NAMALWA (cell line): ENCODE measurements at regions not wholly inside any gene's neighbourhood (a gene's known extent, or its start where the extent isn't known, plus 50 kb on each side); places are given as distances from the start of the nearest gene placed in this dataset.
"Not testable (repeated sequence)": the region's sequence is repeated elsewhere in the genome, so short reads cannot be mapped to it uniquely, and the experiment has no call there.

Source experiments
- DNase-seq: peaks from one replicate; pipeline ENCODE4 v3.0.0-alpha.2; 2015; ENCODE audit warnings: low spot score

DNA sequence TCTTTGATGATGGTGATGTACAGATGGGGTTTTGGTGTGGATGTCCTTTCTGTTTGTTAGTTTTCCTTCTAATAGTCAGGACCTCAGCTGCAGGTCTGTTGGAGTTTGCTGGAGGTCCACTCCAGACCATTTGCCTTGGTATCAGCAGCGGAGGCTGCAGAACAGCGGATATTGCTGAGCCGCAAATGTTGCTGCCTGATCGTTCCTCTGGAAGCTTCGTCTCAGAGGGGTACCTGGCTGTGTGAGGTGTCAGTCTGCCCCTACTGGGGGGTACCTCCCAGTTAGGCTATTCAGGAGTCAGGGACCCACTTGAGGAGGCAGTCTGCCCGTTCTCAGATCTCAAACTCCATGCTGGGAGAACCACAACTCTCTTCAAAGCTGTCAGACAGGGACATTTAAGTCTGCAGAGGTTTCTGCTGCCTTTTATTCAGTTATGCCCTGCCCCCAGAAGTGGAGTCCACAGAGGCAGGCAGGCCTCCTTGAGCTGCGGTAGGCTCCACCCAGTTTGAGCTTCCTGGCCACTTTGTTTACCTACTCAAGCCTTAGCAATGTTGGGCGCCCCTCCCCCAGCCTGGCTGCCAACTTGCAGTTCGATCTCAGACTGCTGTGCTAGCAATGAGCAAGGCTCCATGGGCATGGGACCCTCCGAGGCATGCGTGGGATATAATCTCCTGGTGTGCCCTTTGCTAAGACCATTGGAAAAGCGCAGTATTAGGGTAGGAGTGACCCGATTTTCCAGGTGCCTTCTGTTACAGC lies 264.5 kb downstream of the MATN1 start:
- DNase-seq: not testable (repeated sequence)

DNA sequence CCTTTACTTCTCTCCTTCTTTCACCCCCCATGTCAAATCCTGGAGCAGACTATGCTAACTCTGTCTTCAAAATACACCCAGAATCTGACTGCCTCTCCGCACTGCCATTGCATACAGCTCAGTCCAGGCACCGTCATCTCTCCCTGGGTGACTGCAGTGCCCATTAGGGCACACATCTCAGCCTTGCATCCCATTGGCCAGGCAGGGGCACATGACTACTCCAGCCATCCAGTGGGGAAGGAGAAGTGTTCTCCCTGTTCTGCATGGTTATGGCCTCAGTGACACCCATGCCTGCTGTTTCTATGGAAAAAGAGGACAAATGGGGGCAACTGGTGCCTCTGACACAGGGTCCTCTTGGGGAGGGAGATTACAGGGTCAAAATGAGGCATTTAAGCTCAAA lies 270.5 kb downstream of the MATN1 start:
- no peak for DNase-seq

DNA sequence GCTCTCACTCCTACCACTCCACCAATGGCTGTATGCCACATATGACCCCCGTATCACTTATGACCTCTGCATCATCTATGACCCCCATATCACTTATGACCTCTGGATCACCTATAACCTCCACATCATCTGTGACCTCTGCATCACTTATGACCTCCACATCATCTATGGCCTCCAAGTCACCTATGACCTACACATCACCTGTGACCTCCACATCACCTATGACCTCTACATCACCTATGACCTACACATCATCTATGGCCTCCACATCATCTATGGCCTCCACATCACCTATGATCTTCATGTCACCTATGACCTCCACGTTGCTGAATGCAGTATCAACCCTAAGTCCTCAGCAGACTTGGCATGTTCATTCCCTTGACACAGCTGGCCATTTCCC lies 271.2 kb downstream of the MATN1 start:
- DNase-seq: no peak

DNA sequence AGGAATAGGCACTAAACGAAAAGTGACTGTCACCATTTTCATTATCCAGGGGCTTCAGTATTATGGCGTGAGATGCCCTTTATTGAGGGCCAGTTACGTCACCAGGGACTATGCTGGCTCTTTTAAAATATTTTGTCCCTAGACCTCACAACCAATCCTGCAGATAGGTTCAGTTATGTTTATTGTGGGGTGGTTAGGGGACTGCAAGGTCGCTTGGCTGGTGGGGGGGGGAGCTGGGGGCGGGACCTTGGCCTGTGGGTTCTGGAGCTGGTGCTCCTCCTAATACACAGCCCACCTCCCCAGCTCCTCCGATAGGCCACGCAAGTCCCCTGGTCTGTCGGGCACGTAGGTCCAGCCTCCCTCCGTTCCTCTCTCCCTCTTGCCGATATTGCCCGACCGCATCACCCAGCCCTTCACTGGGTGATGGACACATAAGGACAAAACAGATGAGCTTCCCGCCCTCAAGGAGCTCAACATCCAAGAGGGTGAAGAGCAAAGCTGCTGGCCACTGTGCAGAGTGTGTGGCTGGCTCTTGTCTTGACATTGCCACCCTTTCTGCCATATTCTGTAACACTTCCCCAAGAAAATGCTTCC lies 271.8 kb downstream of the MATN1 start:
- DNase-seq: no peak

DNA sequence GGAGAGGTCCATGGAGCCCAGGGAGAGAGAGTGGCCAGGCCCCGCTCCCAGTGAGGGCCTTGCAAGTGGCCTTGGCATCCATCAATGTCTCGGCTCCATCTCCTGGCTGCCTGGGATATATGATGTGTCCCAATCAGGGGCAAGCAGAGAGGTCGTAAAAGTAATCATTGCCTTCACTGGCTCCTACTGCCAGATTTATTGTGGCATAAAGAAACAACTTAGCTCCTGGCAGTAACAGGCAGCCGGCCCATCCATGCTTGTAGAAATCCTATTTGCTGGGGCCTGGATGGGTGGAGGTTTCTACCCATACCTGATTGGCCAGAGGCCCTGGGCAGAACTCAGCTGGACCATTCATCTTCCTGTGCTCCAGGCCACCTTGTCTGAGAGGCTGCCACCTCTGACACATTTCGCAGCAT lies 272.6 kb downstream of the MATN1 start:
- no peak for DNase-seq

DNA sequence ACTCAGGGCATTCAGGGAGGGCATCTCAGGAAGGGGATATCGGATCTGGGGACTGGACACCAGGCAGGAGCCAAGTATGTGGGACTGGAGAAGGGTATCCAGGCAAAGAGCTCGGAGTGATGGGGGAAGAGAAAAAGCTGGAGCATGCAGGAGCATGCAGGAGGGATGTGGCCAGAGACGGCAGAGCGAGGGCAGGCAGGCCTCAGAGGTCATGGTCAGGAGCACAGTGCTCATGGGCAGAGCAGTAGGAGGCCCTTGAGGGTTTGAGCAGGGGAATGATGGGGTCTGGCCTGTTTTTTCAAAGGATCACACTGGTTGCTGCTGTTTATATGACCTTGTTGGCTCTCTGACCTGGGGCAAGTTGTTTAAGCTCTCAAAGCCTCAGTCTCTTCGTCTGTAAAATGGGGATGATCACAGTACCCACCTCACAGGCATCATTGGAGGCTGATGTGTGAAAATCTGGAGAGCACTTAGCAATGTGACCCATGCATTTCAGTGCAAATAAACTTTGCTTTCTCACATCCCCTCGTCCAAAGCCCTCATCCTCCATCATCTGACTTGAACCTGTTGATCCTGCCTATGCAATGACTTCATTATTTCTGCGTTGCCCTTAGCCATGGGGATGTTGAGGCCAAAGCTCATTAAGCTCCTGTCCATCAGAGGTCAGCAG lies 273.1 kb downstream of the MATN1 start:
- DNase-seq: no peak

DNA sequence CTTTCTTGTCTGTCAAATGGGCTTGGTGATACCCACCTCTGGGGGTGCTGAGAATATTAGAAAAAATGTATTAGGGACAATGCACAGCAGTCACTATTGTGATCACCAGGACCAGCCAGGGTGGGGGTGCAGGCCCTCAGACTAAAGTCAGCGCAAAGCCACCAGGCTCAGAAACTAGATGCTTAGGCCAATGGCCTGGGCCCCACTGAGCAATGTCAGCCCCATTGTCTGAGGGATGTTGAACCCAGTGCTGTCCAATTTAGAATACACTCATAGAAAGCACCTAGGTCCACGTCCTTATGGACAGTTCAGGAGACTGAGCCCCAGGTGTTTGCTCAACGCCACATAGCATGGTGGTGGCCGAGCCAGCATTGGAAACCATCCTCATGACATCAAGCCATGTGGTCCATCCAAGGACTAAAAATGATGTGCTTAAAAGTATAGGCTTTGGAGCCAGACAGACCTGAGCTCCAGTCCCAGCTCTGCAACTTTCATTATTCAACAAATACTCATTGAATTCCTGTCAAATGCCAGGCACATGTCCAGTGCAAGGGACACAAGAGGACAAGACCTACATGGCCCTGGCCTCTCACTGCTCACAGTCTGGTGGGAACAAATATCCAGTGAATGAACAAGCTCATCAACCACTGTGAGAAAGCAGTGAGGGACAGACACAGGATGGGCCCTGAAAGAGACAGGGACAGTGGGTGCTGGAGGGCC lies 273.8 kb downstream of the MATN1 start:
- no peak for DNase-seq

DNA sequence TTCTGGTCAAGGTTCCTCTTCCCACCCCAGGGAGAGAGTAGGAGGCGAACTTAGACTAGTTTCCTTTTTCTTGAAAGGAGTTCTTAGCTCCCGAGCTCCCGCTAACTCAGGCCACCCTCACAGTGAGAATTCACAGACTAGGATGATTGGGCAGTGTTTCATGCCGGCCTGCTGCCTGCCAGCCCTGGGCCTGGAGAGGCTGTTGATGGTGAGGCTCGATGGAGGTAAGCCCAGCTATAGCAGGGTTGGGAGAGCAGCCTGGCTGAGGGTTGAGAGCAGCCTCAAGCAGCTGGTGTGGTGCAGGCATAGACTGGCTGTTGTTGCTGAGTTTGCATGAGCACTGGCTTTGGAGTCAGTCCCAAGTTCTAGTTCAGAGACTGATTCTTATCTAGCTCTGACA lies 274.4 kb downstream of the MATN1 start:
- DNase-seq: no peak

DNA sequence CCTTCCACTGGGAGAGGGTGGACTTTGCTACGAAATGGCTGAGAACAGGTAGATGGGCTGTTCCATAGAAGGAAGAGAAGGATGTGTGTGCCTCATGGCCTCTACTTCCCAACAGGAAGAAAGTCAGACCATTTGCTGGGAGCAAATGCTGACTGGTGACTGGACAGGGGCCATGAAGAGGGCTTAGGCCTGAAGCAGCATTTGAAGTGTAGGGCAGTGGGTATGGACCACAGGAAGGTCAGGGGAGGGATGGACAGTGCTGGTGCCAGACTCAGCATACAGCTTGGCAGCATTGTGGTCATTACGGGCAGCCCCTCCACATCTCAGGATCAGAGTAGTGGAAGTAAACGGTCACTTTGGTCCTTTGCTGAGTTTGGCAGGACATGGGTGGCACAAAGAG lies 275.7 kb downstream of the MATN1 start:
- no peak for DNase-seq

DNA sequence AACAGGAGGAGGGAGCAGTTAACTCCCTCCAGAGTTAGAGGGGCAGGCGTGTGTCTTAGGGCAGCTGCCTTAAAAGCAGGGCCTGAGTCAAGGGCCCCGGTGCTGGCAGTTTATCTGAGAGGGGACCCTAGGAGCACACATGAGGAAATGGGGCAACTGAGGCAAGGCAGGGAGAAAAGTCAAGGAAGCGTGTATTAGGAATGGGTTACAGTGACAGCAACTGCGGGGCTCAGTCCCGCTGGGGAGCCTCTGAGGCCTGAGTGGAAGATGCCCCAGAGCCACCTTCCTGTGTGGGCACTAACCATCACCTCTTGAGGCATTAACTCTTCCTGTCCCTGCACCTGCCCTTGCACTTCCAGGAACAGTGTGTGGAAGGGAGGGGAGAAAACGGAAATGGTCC lies 276.3 kb downstream of the MATN1 start:
- no peak for DNase-seq

DNA sequence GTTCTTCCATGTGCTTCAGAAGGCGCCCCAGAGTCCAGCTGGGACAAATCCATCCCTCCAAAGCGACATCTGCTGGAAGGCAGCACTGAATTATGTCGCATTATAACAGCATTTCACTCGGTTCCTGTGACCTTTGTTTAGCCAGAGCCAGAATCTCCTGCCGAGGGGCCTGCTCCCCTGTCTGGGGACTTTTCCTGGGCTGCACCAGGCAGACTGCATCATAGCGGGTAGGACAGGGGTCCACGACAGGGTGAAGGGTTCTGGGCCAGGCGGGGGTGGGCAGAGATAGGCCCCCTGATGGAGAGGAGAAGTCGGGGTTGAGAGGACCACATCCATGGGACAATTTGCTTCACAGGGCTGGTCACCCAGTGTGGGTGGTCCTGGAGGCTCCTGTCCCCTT lies 276.9 kb downstream of the MATN1 start:
- DNase-seq: no peak

DNA sequence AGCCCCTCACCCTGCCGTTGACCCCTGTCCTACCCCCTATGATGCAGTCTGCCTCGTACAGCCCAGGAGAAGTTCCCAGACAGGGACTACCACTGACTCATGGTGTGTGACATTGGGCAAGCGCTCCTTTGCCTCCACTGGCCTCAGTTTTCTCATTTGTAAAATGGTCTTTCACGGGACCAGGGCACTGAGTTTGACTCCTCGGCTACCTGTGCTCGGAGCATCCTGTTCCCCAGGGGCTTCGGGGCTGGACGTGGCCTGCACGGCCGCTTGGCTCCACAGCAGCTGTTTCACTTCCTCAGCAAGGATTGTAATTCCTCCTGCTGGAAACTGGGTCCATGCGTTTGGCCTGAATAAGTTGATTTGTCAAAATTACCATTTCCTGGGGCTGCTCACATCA lies 277.3 kb downstream of the MATN1 start:
- DNase-seq: no peak

DNA sequence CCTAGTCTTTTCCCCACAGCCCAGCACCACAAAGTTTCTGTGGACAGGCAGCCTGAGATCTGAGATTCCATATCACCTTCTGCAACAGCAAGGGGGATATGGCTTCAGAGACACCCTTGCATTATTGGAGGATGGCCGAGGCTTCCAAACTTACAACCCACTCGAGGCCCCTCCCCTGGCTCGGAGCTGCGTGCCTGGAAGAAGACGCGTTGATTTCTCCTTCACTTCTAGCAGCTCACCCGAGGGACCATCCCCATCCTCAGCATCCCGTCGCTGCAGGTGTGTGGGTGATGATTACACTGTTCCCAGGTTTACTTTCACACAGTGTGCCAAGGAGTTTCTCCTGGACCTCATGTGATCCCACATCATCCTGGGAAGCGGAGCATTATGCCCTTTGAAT lies 277.9 kb downstream of the MATN1 start:
- no peak for DNase-seq

DNA sequence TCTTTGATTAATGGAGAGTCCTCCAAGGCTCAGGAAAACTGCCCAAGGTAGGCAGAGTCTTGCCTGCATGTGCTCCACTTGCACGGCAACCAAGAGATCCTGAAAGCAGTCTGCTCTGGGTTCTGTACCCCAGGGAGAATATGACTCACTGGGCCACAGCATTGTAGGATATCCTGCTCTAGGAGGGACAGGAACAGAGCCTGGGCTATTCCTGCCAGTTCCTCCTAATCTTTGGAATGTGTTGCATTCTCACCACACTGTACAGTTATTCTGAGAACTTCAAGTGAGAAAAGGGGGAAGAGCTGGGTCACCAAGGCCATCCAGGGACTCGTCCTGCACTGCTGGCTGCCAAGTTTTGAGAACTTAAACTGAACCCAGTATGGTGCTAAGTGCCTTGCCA lies 278.5 kb downstream of the MATN1 start:
- DNase-seq: no peak

DNA sequence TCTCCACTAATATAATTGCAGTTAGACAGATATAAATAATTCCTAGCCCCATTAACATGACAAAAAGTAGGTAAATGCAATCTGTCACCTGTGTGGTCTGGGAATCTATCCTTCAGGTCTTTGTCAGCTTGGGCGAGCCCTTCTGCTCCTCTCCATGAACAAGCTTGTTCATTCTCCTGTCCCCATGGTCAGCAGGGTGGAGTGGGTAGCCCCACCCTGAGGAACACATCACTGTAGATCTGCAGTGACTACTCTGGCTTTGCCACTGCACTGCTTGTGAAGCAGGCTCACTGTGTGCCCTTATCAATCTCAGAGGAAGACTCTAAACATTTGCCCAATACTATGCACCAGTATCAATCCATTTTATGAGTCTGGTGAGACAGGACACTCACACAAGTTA lies 279.0 kb downstream of the MATN1 start:
- DNase-seq: no peak

DNA sequence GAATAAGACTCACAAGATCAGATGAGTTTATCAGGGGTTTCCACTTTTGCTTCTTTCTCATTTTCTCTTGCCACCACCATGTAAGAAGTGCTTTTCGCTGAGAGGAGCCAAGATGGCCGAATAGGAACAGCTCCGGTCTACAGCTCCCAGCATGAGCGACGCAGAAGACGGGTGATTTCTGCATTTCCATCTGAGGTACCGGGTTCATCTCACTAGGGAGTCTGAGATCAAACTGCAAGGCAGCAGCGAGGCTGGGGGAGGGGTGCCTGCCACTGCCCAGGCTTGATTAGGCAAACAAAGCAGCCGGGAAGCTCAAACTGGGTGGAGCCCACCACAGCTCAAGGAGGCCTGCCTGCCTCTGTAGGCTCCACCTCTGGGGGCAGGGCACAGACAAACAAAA lies 285.1 kb downstream of the MATN1 start:
- DNase-seq: not testable (repeated sequence)

DNA sequence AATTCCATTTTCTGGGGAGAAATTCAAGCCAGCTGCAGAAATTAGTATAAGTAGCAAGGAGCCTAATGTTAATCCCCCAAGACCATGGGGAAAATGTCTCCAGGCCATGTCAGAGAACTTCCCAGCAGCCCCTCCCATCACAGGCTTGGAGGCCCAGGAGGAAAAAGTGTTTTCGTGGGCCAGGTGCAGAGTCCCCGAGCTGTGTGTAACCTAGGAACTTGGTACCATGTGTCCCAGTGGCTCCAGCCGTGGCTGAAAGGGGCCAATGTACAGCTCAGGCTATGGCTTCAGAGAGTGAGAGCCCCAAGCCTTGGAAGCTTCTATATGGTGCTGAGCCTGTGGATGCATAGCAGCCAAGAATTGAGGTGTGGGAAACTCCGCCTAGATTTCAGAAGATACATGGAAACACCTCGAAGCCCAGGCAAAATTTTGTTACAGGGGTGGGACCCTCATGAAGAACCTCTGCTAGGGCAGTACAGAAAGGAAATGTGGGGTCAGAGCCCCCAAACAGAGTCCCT lies 286.3 kb downstream of the MATN1 start:
- DNase-seq: no peak

DNA sequence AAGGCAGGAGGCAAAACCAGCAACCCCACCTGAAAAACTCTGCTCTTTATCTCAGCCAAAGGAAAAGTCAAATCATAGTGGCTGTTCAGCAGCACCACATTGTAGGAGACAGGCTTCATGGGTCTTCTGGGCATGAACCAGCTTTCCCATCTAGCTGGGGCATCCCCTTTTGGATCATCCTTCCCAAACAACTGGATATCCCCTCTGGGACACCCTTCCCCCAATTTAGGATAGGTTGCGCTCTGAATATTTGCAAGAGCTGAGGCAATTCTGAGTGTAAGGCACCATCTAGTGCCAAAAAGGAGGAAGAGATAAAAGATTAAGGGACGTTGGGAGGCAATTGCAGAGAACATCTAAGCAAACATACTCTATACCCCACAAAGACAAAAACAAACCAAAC lies 295.8 kb downstream of the MATN1 start:
- DNase-seq: no peak

DNA sequence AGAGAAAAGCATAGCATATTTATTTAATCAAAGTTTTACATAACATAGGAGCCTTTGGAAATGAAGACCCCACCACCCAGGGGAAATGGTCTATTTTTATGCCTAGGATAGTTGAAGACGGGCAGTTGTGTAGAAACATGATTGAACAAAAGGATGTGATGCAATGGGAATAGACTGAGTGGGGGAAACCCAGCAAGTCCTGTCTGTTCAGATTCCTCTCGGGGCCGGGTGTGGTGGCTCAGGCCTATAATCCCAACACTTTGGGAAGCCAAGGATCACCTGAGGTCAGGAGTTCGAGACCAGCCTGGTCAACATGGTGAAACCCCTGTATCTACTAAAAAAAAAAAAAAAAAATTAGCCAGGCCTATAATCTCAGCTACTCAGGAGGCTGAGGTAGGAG lies 298.3 kb downstream of the MATN1 start:
- DNase-seq: no peak

DNA sequence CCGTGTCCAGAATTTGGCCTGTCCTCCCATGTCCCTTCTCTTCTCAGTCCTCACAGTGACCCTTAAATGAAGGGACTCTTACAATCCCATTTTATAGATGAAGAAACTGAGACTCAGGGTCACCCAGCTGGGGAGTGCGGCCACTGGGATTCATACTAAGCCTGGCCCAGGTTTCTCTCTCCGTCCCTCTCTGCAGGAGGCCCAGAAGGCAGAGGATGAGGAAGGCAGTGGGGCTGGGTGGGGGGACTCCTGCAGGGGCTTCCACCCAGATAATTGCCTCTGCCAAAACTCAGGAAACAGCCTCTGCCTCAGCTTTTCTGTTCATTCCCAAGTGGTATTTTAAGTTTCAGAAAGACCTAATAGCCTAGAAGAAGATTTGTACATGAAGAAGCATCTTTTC lies 299.8 kb downstream of the MATN1 start:
- no peak for DNase-seq

DNA sequence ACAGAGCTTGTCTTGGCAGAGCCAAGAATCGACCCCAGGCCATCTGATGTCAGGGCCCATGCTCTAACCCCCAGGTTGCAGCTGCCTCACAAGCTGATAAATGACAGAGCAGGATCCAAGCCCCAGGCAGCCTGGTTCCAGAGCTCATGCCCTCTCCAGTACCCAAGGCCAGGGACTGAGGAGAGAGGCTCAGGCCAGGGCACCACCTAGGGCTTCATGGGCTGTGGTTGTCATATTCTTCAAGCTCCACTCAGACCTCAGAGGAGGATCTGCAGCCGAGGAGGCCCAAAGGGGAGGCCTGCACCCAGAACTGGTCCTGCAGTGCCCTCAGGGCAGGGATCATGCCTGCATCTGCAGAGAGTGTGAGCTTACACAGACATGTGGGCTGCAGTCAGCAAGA lies 301.1 kb downstream of the MATN1 start:
- DNase-seq: no peak

DNA sequence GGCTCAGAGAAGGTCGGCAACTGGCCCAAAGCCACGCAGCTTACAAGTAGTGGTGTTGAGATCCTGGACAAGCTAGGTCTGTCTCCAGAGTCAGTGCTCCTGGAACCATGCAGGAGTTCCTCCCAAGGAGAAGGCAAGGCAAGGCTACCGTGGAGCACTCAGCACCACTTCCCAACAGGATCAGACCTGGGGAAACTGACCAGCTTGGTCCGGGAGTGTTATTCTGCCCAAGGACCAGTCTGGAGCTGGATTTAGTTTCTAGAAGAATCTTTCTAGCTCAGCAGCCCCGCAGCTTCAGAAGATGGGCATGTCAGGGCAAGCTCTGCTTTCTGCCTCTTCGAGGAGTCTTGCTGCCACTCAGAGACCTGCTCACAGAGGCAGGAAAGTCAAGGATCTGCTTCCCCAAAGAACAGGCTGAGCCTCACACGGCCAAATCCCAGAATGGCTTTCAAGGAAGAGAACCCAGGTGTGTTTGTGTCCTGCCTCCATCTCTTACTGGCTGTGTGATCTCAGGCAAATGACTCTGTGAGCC lies 302.8 kb downstream of the MATN1 start:
- no peak for DNase-seq
